ENCODE measurements at regions not wholly inside any gene's neighbourhood (a gene's known extent, or its start where the extent isn't known, plus 50 kb on each side); places are given as distances from the start of the nearest gene placed in this dataset.

DNA sequence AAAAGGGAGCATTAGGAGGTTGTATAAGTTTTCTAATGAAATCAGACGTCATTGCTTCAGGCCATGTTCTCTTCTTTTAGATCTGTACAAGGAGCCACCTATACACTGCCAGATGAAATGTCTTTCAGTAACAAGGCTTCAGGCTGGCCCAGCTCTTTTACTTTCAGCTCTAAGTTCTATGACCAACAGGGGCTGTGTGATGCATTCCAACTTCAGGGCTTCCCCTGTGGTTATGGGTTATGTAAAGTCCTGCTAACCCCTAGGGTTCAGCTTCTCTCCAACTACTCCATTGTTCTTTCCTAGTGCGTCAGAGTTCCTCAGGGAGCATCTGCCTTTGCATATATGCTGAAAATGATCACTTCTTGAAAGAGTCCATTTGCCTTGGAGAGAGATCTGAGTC, 79.4 kb upstream of the TTC29 start:
- no peaks in the 10 kb centered on the region for H3K4me1 ChIP-seq (ENCODE audit: control insufficient read depth in 1 of 2, insufficient read depth in 2 of 2, low read length in 2 of 2)
- H3K27ac ChIP-seq (ENCODE audit: low read length), result no peak overlapping the region
- no peaks in the 10 kb centered on the region for H3K9me3 ChIP-seq (ENCODE audit: control insufficient read depth in 1 of 2, low read length in 2 of 2)
- no peak overlapping the region for H3K4me3 ChIP-seq (ENCODE audit: low read depth in 1 of 2, low read length in 2 of 2)
- H3K36me3 ChIP-seq (ENCODE audit: control insufficient read depth in 1 of 2, insufficient read depth in 2 of 2, low read length in 2 of 2), result no peaks in the 10 kb centered on the region
- no peaks in the 10 kb centered on the region for H3K27me3 ChIP-seq (ENCODE audit: low read depth, low read length)

DNA sequence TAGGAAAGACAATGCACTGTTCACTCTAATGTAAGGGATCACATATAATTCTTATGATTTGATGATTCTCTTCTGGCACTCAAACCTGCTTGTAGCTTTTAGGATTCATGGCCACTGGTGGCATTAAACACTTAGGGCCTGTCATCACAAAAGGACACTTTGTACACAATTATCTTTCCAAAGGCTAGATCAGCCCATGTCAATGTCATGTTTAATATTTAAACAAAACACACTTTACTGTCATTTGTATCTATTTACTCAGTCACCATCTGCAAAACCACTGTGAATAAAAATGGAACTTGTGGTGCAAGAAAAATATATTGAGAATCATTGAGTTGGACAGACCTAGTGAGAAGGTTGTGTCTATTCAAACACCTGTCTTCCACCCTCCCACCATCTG, 83.6 kb upstream of the TTC29 start:
- no peaks in the 10 kb centered on the region for H3K36me3 ChIP-seq (ENCODE audit: control insufficient read depth in 1 of 2, insufficient read depth in 2 of 2, low read length in 2 of 2)
- H3K4me3 ChIP-seq (ENCODE audit: low read depth in 1 of 2, low read length in 2 of 2), result no peak overlapping the region

GRCh38 chr4:147034372-147034771, 88.7 kb upstream of the TTC29 start:
- Histone ChIP-seq H3K4me1 (ENCODE audit: control insufficient read depth in 1 of 2, insufficient read depth in 2 of 2, low read length in 2 of 2) (no peaks in the 10 kb centered on the region), H3K9me3 (ENCODE audit: control insufficient read depth in 1 of 2, low read length in 2 of 2) (no peaks in the 10 kb centered on the region), H3K27ac (ENCODE audit: low read length) (no peak overlapping the region), H3K36me3 (ENCODE audit: control insufficient read depth in 1 of 2, insufficient read depth in 2 of 2, low read length in 2 of 2) (no peaks in the 10 kb centered on the region), H3K4me3 (ENCODE audit: low read depth in 1 of 2, low read length in 2 of 2) (no peak overlapping the region), H3K27me3 (ENCODE audit: low read depth, low read length) (no peaks in the 10 kb centered on the region)

More for the DNA sequence above, 83.6 kb upstream of the TTC29 start:
- Histone ChIP-seq H3K4me1 (ENCODE audit: control insufficient read depth in 1 of 2, insufficient read depth in 2 of 2, low read length in 2 of 2) (no peaks in the 10 kb centered on the region), H3K27ac (ENCODE audit: low read length) (no peak overlapping the region), H3K27me3 (ENCODE audit: low read depth, low read length) (no peaks in the 10 kb centered on the region), H3K9me3 (ENCODE audit: control insufficient read depth in 1 of 2, low read length in 2 of 2) (no peaks in the 10 kb centered on the region)

GRCh38 chr4:147037069-147037468, 91.4 kb upstream of the TTC29 start:
- H3K27ac ChIP-seq (ENCODE audit: low read length), result no peak overlapping the region
- no peak overlapping the region for H3K4me3 ChIP-seq (ENCODE audit: low read depth in 1 of 2, low read length in 2 of 2)
- no peaks in the 10 kb centered on the region for H3K36me3 ChIP-seq (ENCODE audit: control insufficient read depth in 1 of 2, insufficient read depth in 2 of 2, low read length in 2 of 2)
- no peaks in the 10 kb centered on the region for H3K9me3 ChIP-seq (ENCODE audit: control insufficient read depth in 1 of 2, low read length in 2 of 2)
- peaks cover 0 to 7% of the 10 kb centered on the region in 2 donors for H3K4me1 ChIP-seq (ENCODE audit: control insufficient read depth in 1 of 2, insufficient read depth in 2 of 2, low read length in 2 of 2)
- H3K27me3 ChIP-seq (ENCODE audit: low read depth, low read length), result no peaks in the 10 kb centered on the region

GRCh38 chr4:147039976-147040575, 94.4 kb upstream of the TTC29 start:
- Histone ChIP-seq H3K9me3 (ENCODE audit: control insufficient read depth in 1 of 2, low read length in 2 of 2) (no peaks in the 10 kb centered on the region), H3K36me3 (ENCODE audit: control insufficient read depth in 1 of 2, insufficient read depth in 2 of 2, low read length in 2 of 2) (no peaks in the 10 kb centered on the region), H3K27me3 (ENCODE audit: low read depth, low read length) (no peaks in the 10 kb centered on the region), H3K4me3 (ENCODE audit: low read depth in 1 of 2, low read length in 2 of 2) (no peak overlapping the region), H3K4me1 (ENCODE audit: control insufficient read depth in 1 of 2, insufficient read depth in 2 of 2, low read length in 2 of 2) (peaks cover 0 to 7% of the 10 kb centered on the region in 2 donors), H3K27ac (ENCODE audit: low read length) (no peak overlapping the region)

- Histone ChIP-seq H3K27me3 (ENCODE audit: low read depth, low read length) (no peaks in the 10 kb centered on the region), H3K27ac (ENCODE audit: low read length) (no peak overlapping the region), H3K4me1 (ENCODE audit: control insufficient read depth in 1 of 2, insufficient read depth in 2 of 2, low read length in 2 of 2) (peaks cover 0 to 7% of the 10 kb centered on the region in 2 donors), H3K4me3 (ENCODE audit: low read depth in 1 of 2, low read length in 2 of 2) (no peak overlapping the region), H3K36me3 (ENCODE audit: control insufficient read depth in 1 of 2, insufficient read depth in 2 of 2, low read length in 2 of 2) (no peaks in the 10 kb centered on the region), H3K9me3 (ENCODE audit: control insufficient read depth in 1 of 2, low read length in 2 of 2) (no peaks in the 10 kb centered on the region)
Observed at GRCh38 chr4:147040874-147041273, 95.2 kb upstream of the TTC29 start.

DNA sequence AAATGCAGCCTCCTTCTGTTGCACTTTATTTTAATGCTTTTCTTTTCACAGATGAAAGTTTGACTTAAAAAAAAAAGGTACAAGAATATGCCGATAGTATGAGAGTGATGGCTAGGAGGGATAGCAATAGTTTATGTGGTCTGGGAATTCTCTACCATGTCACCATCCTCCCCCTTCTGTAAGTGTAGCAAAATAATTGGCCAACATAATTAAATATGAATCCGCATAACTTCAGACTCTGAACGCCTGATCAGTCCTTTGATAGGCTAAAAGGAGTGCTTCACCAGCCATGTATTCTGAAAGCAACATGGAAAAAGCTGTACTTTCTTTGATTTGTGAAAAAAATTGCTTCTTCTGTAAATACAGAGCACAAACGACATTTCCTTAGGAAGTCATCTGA, 95.7 kb upstream of the TTC29 start:
- Histone ChIP-seq H3K4me1 (ENCODE audit: control insufficient read depth in 1 of 2, insufficient read depth in 2 of 2, low read length in 2 of 2) (peaks cover 0 to 7% of the 10 kb centered on the region in 2 donors), H3K9me3 (ENCODE audit: control insufficient read depth in 1 of 2, low read length in 2 of 2) (no peaks in the 10 kb centered on the region), H3K27me3 (ENCODE audit: low read depth, low read length) (no peaks in the 10 kb centered on the region)

DNA sequence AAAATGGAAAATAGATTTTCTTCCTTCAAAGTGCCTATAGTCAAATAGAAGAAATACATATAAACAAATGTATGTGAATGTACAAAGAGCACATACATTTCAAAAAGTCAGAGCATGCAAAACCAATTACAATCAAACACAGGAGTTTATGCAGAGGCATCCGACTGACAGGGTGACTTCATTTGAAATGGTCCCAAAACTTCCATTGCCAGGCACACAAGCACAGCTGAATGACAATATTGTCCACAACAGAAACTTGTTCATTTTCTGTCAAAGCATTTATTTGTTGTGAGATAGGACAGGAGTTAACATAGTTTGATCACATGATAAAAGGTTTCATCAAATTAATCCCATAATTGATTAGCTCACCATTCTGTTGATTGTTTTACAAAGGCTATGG, 96.4 kb upstream of the TTC29 start:
- Histone ChIP-seq H3K27me3 (ENCODE audit: low read depth, low read length) (no peaks in the 10 kb centered on the region), H3K4me1 (ENCODE audit: control insufficient read depth in 1 of 2, insufficient read depth in 2 of 2, low read length in 2 of 2) (peaks cover 0 to 7% of the 10 kb centered on the region in 2 donors), H3K27ac (ENCODE audit: low read length) (no peak overlapping the region), H3K4me3 (ENCODE audit: low read depth in 1 of 2, low read length in 2 of 2) (no peak overlapping the region), H3K9me3 (ENCODE audit: control insufficient read depth in 1 of 2, low read length in 2 of 2) (no peaks in the 10 kb centered on the region), H3K36me3 (ENCODE audit: control insufficient read depth in 1 of 2, insufficient read depth in 2 of 2, low read length in 2 of 2) (no peaks in the 10 kb centered on the region)

More for the DNA sequence above, 95.7 kb upstream of the TTC29 start:
- H3K27ac ChIP-seq (ENCODE audit: low read length), result no peak overlapping the region
- no peaks in the 10 kb centered on the region for H3K36me3 ChIP-seq (ENCODE audit: control insufficient read depth in 1 of 2, insufficient read depth in 2 of 2, low read length in 2 of 2)
- H3K4me3 ChIP-seq (ENCODE audit: low read depth in 1 of 2, low read length in 2 of 2), result no peak overlapping the region

GRCh38 chr4:147044241-147044640, 98.6 kb upstream of the TTC29 start:
- H3K36me3 ChIP-seq (ENCODE audit: control insufficient read depth in 1 of 2, insufficient read depth in 2 of 2, low read length in 2 of 2), result no peaks in the 10 kb centered on the region
- peaks cover 0 to 7% of the 10 kb centered on the region in 2 donors for H3K4me1 ChIP-seq (ENCODE audit: control insufficient read depth in 1 of 2, insufficient read depth in 2 of 2, low read length in 2 of 2)
- no peaks in the 10 kb centered on the region for H3K9me3 ChIP-seq (ENCODE audit: control insufficient read depth in 1 of 2, low read length in 2 of 2)
- no peak overlapping the region for H3K27ac ChIP-seq (ENCODE audit: low read length)
- no peak overlapping the region for H3K4me3 ChIP-seq (ENCODE audit: low read depth in 1 of 2, low read length in 2 of 2)
- H3K27me3 ChIP-seq (ENCODE audit: low read depth, low read length), result no peaks in the 10 kb centered on the region

GRCh38 chr4:147049946-147050345, 104.3 kb upstream of the TTC29 start:
- Histone ChIP-seq H3K9me3 (ENCODE audit: control insufficient read depth in 1 of 2, low read length in 2 of 2) (no peaks in the 10 kb centered on the region), H3K27me3 (ENCODE audit: low read depth, low read length) (no peaks in the 10 kb centered on the region), H3K27ac (ENCODE audit: low read length) (no peak overlapping the region), H3K4me1 (ENCODE audit: control insufficient read depth in 1 of 2, insufficient read depth in 2 of 2, low read length in 2 of 2) (no peaks in the 10 kb centered on the region), H3K4me3 (ENCODE audit: low read depth in 1 of 2, low read length in 2 of 2) (no peak overlapping the region), H3K36me3 (ENCODE audit: control insufficient read depth in 1 of 2, insufficient read depth in 2 of 2, low read length in 2 of 2) (no peaks in the 10 kb centered on the region)

DNA sequence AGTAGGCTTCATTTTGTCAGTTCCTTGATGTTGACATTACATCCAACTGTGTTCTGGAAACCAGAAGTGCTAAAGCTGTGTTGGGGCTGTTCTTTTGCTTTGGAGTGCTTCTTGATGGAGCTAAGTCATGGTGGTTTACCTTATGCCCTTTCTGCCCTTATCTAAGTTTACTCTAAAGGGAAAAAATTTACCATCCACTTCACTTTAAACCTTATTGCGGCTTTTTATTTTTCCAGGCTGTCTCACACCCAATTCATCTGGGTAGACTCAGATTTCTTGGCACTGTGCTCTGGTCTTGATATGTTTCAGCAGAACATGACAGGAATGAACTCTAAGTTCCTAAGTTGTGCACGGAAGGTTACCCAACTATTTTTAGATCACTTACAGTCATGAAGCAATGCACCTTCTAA, 104.7 kb upstream of the TTC29 start:
- Histone ChIP-seq H3K36me3 (ENCODE audit: control insufficient read depth in 1 of 2, insufficient read depth in 2 of 2, low read length in 2 of 2) (no peaks in the 10 kb centered on the region), H3K27me3 (ENCODE audit: low read depth, low read length) (no peaks in the 10 kb centered on the region), H3K4me3 (ENCODE audit: low read depth in 1 of 2, low read length in 2 of 2) (no peak overlapping the region), H3K4me1 (ENCODE audit: control insufficient read depth in 1 of 2, insufficient read depth in 2 of 2, low read length in 2 of 2) (no peaks in the 10 kb centered on the region), H3K9me3 (ENCODE audit: control insufficient read depth in 1 of 2, low read length in 2 of 2) (no peaks in the 10 kb centered on the region), H3K27ac (ENCODE audit: low read length) (no peak overlapping the region)

DNA sequence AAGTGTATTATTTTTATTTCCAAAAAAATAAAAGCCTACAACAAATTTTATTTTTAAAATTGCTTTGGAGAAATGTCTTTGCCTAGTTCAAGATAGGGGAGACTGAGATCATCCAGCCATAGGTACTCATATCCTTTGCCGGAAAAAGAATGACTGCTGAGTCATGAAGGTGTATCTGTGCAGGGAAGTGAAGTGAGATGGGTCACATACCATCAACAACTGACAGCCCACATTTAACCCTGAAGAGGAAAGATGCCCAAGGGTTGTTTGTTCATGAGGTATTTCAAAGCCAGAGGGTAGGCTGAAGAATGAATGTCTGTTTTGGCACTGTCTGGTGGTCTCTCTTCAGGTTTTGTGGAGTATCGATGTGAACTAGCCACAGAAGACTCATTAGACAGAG, 106.7 kb upstream of the TTC29 start:
- no peaks in the 10 kb centered on the region for H3K36me3 ChIP-seq (ENCODE audit: control insufficient read depth in 1 of 2, insufficient read depth in 2 of 2, low read length in 2 of 2)
- H3K9me3 ChIP-seq (ENCODE audit: control insufficient read depth in 1 of 2, low read length in 2 of 2), result no peaks in the 10 kb centered on the region
- no peak overlapping the region for H3K27ac ChIP-seq (ENCODE audit: low read length)
- H3K27me3 ChIP-seq (ENCODE audit: low read depth, low read length), result no peaks in the 10 kb centered on the region
- no peak overlapping the region for H3K4me3 ChIP-seq (ENCODE audit: low read depth in 1 of 2, low read length in 2 of 2)
- H3K4me1 ChIP-seq (ENCODE audit: control insufficient read depth in 1 of 2, insufficient read depth in 2 of 2, low read length in 2 of 2), result no peaks in the 10 kb centered on the region
